Adipocyte (in vitro differentiated cells): ENCODE measurements at regions not wholly inside any gene's neighbourhood (a gene's known extent, or its start where the extent isn't known, plus 50 kb on each side); places are given as distances from the start of the nearest gene placed in this dataset.

ENCODE experiments used
- DNase-seq: peaks from one replicate; pipeline ENCODE4 v3.0.0-alpha.2; 2015; ENCODE audit warnings: low read depth
- H3K27me3 ChIP-seq: replicated peaks from 2 replicates; pipeline ENCODE4 v1.7.0; 2013; ENCODE audit warnings: mild to moderate bottlenecking, low read length, moderate library complexity; ENCODE audit not compliant: control insufficient read depth, insufficient read depth
- H3K36me3 ChIP-seq: 2 replicates; pipeline ENCODE4 v1.7.0; 2013; ENCODE audit warnings: low read length, mild to moderate bottlenecking, moderate library complexity; ENCODE audit not compliant: control insufficient read depth, insufficient read depth, severe bottlenecking
- H3K4me1 ChIP-seq: 2 replicates; pipeline ENCODE4 v1.7.0; 2013; ENCODE audit warnings: mild to moderate bottlenecking, low read length, moderate library complexity; ENCODE audit not compliant: control insufficient read depth, insufficient read depth
- H3K4me3 ChIP-seq: 2 replicates; pipeline ENCODE4 v1.7.0; 2013; ENCODE audit warnings: mild to moderate bottlenecking, low read length, moderate library complexity
- H3K9ac ChIP-seq: 2 replicates; pipeline ENCODE4 v1.7.0; 2013; ENCODE audit warnings: mild to moderate bottlenecking, low read length, moderate library complexity
- H3K9me3 ChIP-seq: 2 replicates; pipeline ENCODE4 v1.7.0; 2013; ENCODE audit warnings: mild to moderate bottlenecking, low read length, moderate library complexity; ENCODE audit not compliant: control insufficient read depth

- H3K4me1 ChIP-seq: no peaks in the 10 kb centered on the region
- H3K27me3 ChIP-seq: no peaks in the 10 kb centered on the region
- H3K9ac ChIP-seq: no peak overlapping the region
- peak; percentile 0 for DNase-seq
- no peak overlapping the region for H3K4me3 ChIP-seq
- no peaks in the 10 kb centered on the region for H3K36me3 ChIP-seq
- H3K9me3 ChIP-seq: peaks cover 5% of the 10 kb centered on the region
Observed at GRCh38 chr2:102915128-102915527, 153.3 kb downstream of the TMEM182 start.

- DNase-seq: no peak
- H3K4me3 ChIP-seq: no peak overlapping the region
- no peaks in the 10 kb centered on the region for H3K4me1 ChIP-seq
- H3K27me3 ChIP-seq: no peaks in the 10 kb centered on the region
- no peaks in the 10 kb centered on the region for H3K36me3 ChIP-seq
- no peaks in the 10 kb centered on the region for H3K9me3 ChIP-seq
- no peak overlapping the region for H3K9ac ChIP-seq
Observed at GRCh38 chr2:102922321-102922720, 160.5 kb downstream of the TMEM182 start.

- Histone ChIP-seq H3K9ac (no peak overlapping the region), H3K36me3 (no peaks in the 10 kb centered on the region), H3K4me1 (no peaks in the 10 kb centered on the region), H3K9me3 (no peaks in the 10 kb centered on the region), H3K27me3 (no peaks in the 10 kb centered on the region), H3K4me3 (no peak overlapping the region)
- no peak for DNase-seq
Observed at GRCh38 chr2:102925003-102925402, 163.2 kb downstream of the TMEM182 start.

DNA sequence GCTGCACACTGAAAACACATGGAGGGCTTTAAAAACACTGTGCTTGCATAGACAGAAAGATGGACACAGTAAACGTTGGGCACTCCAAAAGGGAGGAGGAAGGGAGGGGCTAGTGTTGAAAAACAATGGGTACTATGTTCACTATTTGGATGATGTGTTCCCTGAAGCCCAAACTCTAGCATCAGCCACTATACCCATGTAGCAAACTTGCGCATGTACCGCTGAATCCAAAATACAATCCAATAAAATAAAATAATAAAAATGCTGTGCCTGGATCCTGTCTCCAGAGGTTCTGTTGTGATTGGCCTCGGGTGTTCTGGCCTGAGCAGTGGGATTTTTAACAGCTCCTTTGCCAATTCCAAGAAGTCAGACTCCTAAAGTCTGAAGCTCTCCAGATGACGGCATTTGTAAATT lies 166.0 kb downstream of the TMEM182 start:
- no peaks in the 10 kb centered on the region for H3K27me3 ChIP-seq
- H3K9me3 ChIP-seq: no peaks in the 10 kb centered on the region
- H3K4me1 ChIP-seq: no peaks in the 10 kb centered on the region

GRCh38 chr2:102929721-102930120 lies 167.9 kb downstream of the TMEM182 start:
- H3K9ac ChIP-seq: no peak overlapping the region
- H3K27me3 ChIP-seq: no peaks in the 10 kb centered on the region
- no peaks in the 10 kb centered on the region for H3K36me3 ChIP-seq
- no peak overlapping the region for H3K4me3 ChIP-seq
- H3K9me3 ChIP-seq: no peaks in the 10 kb centered on the region
- DNase-seq: no peak
- H3K4me1 ChIP-seq: no peaks in the 10 kb centered on the region

More for the DNA sequence above, 166.0 kb downstream of the TMEM182 start:
- no peak for DNase-seq
- H3K4me3 ChIP-seq: no peak overlapping the region
- H3K36me3 ChIP-seq: no peaks in the 10 kb centered on the region
- no peak overlapping the region for H3K9ac ChIP-seq

GRCh38 chr2:102932501-102932900 lies 170.7 kb downstream of the TMEM182 start:
- no peak for DNase-seq
- Histone ChIP-seq H3K9ac (no peak overlapping the region), H3K27me3 (no peaks in the 10 kb centered on the region), H3K9me3 (no peaks in the 10 kb centered on the region), H3K36me3 (no peaks in the 10 kb centered on the region), H3K4me3 (no peak overlapping the region), H3K4me1 (no peaks in the 10 kb centered on the region)

DNA sequence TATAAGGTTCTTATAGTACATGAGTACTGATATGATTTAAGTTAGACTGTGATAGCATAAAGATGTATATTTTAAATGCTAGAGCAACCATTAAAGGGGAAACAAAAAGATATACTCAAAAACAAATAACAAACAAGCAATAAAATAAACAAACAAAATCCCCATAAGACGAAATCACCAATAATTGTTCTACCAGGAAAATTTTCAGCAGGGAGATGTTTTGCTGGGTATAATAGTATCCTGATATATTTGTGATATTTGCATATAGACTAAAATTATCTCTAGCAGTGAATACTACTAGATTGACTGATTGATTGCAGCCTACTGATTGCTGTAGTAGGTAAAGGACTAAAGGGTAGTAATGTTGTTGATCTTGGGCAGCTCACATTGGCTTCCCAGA lies 177.4 kb downstream of the TMEM182 start:
- no peaks in the 10 kb centered on the region for H3K27me3 ChIP-seq
- no peak overlapping the region for H3K9ac ChIP-seq
- DNase-seq: no peak
- H3K36me3 ChIP-seq: no peaks in the 10 kb centered on the region
- H3K4me1 ChIP-seq: no peaks in the 10 kb centered on the region
- no peak overlapping the region for H3K4me3 ChIP-seq
- peaks cover 14% of the 10 kb centered on the region for H3K9me3 ChIP-seq

DNA sequence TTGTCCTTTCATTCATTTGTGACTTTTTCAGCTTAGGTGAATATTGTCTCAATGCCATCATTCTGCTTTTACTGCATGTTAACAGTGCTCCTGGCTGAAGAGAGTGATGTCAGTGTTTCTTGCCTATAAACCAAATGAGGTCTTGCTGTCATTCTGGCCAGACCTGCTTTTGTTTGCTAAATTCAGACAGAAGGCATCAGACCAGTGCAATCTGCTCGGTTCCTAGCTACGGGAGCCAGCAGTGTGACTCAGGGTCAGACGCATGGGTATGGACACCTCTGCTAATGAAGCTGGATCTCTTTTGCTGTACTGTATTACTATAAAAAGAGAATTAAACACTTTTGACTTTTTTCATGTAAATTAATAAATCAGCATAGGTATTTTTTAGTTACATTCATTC lies 178.9 kb downstream of the TMEM182 start:
- Histone ChIP-seq H3K27me3 (no peaks in the 10 kb centered on the region), H3K9me3 (peaks cover 14% of the 10 kb centered on the region), H3K4me1 (no peaks in the 10 kb centered on the region), H3K9ac (no peak overlapping the region), H3K4me3 (no peak overlapping the region), H3K36me3 (no peaks in the 10 kb centered on the region)
- no peak for DNase-seq

- no peak overlapping the region for H3K9ac ChIP-seq
- no peaks in the 10 kb centered on the region for H3K27me3 ChIP-seq
- no peaks in the 10 kb centered on the region for H3K4me1 ChIP-seq
- no peaks in the 10 kb centered on the region for H3K36me3 ChIP-seq
- no peak for DNase-seq
- peaks cover 14% of the 10 kb centered on the region for H3K9me3 ChIP-seq
- H3K4me3 ChIP-seq: no peak overlapping the region
Observed at GRCh38 chr2:102942107-102942506, 180.3 kb downstream of the TMEM182 start.

DNA sequence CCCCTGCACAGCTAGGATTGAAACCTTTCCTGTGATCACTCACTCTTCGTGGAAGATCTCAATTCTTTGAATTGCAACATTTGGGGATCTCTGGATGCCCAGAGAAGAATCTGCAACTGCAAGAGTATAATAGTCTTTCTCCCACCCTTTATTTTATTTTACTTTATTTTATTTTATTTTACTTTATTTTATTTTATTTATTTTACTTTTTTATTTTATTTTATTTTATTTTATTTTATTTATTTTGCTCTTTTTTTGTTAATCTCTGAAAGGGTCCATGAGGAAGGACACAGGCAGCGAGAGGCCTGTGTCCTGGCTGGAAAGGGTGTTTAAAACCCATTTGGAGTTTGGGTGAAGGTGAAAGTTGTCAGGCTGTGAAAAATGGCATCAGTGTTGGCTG lies 181.4 kb downstream of the TMEM182 start:
- Histone ChIP-seq H3K9me3 (peaks cover 14% of the 10 kb centered on the region), H3K4me3 (no peak overlapping the region), H3K4me1 (no peaks in the 10 kb centered on the region), H3K9ac (no peak overlapping the region), H3K36me3 (no peaks in the 10 kb centered on the region), H3K27me3 (no peaks in the 10 kb centered on the region)
- no peak for DNase-seq

GRCh38 chr2:102950371-102950946 lies 188.6 kb downstream of the TMEM182 start:
- Histone ChIP-seq H3K9me3 (no peaks in the 10 kb centered on the region), H3K36me3 (no peaks in the 10 kb centered on the region), H3K4me1 (no peaks in the 10 kb centered on the region), H3K4me3 (no peak overlapping the region), H3K9ac (no peak overlapping the region), H3K27me3 (no peaks in the 10 kb centered on the region)
- no peak for DNase-seq

DNA sequence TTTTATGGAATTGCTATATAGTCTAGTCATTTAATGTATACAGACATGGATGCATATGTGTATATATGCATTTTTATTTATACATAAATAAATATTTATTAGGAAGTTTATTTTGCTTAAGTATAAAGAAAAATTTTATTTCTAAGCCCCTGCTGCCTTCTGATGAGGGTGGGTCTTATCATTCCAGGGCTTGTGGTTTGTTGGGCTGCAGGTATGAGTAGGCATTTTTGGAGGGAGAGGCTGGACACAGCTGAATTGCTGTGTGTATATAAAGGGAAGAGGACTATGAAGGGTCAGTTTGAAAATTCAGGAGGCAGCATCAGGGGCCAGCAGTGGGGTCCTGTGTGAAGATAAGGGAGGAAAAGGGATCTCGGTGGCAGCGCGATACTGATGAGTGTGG lies 189.4 kb downstream of the TMEM182 start:
- Histone ChIP-seq H3K36me3 (no peaks in the 10 kb centered on the region), H3K4me3 (no peak overlapping the region), H3K9ac (no peak overlapping the region), H3K9me3 (no peaks in the 10 kb centered on the region), H3K27me3 (no peaks in the 10 kb centered on the region), H3K4me1 (no peaks in the 10 kb centered on the region)
- DNase-seq: no peak
